NCI-H2196 treated with DMSO at 0.1 percent for 48 hours (cell line): ENCODE measurements at regions not wholly inside any gene's neighbourhood (a gene's known extent, or its start where the extent isn't known, plus 50 kb on each side); places are given as distances from the start of the nearest gene placed in this dataset.

ENCODE experiments used
- DNase-seq: peaks from one replicate; lab custom pipeline; 2025; ENCODE audit not compliant: unreplicated experiment; lab: John Stamatoyannopoulos, UW

DNA sequence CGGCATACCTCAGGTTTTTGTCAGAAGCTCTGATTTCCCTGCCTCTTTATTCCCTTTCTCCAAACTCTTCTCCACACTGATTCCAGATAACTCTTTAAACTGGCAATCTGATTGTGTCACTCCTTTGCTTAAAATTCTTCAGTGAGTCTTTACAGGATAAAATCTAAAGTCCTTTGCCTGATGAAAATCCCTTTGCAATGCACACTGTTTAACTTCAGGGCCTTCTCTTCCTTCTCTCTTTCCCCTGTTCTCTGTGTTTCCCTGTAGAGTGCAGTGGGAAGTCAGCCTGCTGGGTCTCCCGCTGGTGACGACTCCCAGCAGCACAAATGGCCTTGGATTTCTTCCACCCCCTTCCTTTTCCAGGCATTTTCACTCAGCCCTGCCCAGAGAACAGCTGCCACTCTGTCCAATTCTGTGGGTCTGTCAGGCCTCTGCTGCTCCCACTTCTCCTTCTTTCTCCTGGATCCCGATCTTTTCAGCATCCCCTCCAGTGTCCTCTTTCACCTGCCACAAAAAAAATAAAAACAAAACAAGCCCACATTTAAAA, 189.9 kb upstream of the NWD2 start:
- DNase-seq: no peak

DNA sequence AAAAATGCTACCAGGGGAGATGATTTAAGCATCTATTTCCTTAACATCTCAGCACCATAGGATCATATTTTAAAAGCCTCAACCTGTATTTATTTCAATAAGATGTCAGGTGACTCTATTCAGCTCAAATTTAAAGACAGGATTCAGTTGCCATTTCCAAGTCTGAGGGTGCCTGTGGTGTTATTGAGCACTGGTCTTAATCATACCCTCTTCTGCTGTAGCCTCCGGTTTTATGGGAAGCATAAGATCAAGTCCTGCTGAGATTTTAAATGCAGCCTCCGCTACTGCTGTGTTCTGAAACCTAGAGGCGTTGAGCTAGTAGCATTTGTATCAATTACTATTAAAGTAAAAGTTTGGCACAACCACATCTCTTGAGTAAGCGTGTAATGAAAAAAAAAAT, 185.7 kb upstream of the NWD2 start:
- DNase-seq: no peak

DNA sequence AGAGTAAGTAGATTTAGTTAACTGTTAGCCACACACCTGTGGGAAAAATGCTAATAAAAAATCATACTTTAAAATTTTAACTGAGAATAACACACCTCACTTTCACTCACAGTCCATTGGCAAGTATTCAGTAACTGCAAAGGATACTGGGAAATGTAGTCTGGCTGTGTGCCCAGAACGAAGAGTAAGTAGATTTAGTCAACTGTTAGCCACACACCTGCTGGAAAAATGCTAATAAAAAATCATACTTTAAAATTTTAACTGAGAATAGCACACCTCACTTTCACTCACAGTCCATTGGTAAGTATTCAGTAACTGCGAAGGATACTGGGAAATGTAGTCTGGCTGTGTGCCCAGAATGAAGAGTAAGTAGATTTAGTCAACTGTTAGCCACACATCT, 178.4 kb upstream of the NWD2 start:
- peak; percentile 5 for DNase-seq

DNA sequence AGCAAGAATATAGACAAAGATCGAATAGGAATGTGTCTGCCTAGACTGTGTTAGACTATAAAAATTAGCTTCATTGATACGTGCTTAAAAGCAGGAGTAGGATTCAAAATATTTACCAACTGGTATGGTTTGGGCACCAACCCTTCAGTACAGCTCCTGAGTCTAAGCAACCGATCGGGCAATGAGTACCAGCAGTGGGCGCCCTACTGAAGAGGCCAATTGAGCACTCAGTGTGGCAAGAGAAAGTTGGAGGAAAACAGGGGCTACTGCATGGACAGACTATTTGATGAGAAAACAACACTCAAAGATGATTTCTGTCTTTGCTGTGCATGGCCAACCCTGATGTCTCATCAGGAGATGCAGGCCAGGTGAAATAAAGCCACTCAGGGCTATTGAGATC, 176.0 kb upstream of the NWD2 start:
- DNase-seq: no peak

DNA sequence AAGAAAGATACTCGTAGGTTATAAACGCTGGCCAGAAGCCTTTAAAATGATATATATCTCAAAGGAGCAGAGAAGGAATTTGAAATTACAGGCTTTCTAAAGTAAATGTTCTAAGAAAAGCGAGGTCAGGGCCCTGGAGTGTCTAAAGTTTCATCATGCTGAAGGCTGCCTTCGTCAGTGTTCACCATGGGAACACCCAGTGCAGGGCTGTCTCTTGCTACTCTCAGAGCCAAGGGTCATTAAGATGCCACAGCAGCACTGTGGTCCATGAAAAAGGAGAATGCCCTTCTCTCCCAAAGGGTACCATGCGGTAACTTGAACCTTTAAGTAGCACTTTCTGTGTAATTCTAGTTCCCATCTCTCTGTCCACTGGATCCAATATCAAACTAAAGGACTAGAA, 174.5 kb upstream of the NWD2 start:
- no peak for DNase-seq

DNA sequence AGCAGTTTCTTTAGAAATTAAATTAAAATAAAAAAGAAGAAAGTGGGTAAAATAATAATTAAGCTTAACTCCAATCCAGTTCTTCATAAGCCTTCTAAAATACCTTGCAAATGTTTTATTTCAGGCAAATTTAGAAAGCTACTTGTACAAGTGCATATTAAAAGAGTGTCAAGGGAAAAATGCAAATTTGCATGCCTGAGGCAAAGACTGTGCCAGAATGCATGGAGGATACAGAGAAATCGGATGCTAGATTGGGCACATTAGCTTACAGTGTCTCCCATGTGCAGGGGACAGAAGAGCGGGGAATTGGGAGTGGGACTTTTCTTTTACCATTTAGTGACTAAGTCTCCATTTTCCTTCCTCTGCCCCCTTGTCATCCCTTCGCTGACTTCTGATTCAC, 173.0 kb upstream of the NWD2 start:
- no peak for DNase-seq

DNA sequence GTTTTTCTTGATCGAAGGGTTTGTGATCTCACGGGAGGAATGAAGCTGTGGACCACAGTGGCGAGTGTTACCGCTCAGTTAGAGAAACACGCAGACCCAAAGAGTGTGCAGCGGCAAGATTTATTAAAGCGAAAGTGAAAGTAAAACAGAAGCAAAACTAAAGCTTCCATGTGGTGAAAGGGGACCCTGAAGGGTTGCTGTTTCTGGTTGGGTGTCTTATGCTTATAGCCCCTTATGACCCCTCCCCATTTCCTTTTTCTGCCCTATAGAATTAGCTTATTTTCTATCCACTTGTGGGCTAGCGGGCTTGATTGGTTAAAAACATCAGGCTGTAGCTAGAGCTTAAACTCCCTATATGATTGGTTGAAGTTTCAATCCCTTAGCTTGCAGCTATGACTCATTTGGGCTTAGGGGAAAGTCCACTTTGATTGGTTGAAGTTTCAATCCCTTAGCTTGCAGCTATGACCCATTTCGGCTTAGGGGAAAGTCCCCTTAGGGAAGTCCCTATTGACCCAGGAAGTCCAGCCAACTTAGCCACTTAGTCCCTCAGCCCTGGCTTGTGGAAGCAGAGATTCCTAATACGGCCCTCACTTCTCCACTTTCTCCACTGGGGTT, 171.2 kb upstream of the NWD2 start:
- DNase-seq: no peak

DNA sequence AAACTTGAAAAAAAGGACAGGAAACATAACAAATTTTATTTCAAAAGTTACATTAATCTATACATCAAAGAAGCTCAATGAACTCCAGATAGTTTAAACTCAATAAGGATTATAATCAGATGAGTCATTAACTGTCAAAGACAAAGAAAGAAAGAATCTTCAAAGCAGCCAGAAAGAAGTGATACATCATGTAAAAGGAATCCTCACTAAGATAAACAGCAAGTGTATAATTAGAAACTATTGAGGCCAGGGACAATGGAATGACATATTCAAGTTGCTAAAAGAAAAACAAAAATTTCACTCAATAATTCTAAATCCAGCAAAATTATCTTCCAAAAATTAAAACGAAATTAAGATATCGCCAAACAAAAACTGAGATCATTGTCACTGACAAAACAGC, 161.6 kb upstream of the NWD2 start:
- DNase-seq: no peak

DNA sequence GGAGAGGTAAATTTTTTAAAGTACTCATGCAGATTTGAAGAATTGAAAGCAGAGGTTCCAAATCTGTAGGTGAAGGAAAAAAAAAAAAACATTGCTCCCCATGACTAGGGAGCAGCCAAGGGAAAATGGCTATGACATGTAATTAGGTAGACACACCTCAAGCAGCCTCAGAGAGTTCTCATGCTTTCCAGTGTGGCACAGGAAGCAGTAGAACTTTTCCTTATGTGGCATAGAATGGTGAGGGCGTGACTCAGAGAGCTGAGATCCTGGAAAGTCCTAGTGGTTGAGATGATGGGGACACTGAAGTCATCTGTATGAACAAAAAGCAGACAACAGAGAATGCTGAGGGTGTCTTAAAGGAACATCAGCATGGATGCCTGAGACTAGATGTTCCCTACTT, 148.6 kb upstream of the NWD2 start:
- DNase-seq: no peak

DNA sequence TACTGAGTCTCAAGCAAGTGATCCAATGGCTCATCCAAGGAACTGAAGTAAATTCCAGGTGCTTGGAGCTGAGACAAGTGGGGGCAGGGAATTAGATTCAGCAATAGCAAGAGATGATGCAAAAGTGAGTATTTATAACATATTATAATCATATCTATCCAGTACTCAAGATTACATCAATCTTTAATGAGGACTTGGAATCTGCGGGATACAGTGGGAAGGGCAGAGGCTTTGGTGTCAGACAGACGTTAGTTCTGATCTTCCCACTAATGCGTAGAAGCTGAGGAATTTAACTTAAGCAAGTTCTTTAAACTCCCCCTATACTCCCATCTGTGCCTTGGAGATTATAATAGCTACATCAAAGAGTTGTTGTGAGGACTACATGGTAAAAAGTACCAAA, 143.4 kb upstream of the NWD2 start:
- no peak for DNase-seq

DNA sequence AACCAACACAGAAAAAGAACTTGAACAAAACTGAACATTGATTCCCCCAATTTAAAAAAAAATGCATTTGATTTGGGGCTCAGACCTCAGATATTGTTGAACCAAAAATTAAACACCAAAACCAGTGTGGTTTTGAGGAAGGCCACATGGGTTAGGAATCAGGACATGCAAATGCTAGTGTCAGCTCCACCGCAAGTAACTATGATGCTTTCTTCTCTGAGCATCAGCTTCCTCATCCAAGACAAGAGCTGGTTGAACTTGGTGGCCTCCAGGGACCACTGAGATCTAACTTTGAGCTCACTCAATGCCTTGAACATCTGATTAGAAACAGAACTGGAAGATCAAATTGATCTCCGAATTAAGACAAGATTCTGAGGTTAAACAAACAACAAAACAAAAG, 142.9 kb upstream of the NWD2 start:
- DNase-seq: no peak

DNA sequence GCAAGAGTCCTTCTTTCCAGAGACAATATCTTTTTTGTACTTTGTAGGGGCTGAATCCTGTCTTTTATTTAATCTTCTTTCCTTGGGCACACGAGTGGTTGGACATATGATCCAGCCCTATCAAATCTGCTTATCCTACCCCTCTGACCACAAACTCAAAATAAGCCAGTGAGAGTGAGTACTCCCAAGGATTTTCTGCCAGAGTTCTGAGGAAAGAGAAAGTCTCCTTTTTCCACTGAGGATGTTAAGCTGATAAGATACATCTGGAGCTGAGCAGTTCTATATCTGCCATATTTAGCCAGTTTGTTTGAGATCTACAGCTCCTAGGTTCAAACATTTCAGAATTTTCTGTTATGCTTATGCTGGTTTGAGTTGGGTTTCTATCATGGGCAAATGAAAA, 134.8 kb upstream of the NWD2 start:
- DNase-seq: no peak

DNA sequence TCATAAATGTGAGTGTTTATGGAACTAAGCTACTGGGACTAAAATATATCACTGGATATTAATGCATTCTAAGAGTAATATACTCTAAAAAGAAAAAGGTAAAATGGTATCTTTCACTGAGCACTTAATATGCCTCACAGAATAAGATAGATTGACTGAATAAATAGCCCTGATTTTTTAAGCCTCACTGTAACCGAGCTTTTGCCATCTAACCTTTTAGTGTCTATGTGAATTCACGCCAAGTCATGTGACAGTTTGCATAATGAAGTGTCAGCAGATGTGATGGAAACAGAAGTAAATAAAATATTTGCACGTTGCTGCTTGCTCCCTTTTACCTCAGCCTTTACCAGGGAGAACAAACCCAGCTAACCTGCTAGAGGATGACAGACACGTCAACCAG, 119.7 kb upstream of the NWD2 start:
- DNase-seq: no peak

DNA sequence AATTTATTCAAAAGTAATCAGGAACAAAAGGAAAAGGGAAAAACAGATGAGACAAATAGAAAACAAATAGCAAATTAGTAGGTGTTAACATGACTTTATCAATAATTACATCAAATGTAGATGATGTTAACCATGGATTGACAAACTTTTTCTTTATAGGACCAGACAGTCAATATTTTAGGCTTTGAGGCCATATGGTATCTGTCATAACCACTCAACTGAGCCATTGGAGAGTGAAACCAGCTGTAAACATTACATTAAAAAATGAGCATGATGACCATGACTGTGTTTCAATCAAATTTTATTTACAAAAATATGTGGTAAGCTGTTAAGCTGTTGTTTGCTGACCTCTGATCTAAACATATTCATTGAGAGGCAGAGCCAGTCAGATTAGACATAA, 118.5 kb upstream of the NWD2 start:
- no peak for DNase-seq

DNA sequence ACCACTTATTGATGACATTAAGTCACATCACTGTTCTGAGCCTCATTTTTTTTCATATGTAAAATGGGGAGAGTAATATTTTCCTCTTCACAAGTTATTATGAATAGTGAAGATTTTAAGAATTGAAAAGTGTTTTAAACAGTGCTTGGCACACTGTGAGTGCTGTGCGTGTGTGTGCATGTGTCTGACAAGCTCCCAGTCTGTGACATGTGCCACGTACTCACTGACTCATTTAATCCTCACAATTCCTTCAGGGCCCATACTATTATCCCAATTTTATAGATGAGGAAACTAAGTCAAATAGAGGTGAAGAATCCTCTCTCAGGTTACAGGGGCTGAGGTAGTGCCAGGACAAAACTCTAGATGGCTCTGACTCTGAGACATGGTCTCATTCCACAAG, 114.1 kb upstream of the NWD2 start:
- no peak for DNase-seq

DNA sequence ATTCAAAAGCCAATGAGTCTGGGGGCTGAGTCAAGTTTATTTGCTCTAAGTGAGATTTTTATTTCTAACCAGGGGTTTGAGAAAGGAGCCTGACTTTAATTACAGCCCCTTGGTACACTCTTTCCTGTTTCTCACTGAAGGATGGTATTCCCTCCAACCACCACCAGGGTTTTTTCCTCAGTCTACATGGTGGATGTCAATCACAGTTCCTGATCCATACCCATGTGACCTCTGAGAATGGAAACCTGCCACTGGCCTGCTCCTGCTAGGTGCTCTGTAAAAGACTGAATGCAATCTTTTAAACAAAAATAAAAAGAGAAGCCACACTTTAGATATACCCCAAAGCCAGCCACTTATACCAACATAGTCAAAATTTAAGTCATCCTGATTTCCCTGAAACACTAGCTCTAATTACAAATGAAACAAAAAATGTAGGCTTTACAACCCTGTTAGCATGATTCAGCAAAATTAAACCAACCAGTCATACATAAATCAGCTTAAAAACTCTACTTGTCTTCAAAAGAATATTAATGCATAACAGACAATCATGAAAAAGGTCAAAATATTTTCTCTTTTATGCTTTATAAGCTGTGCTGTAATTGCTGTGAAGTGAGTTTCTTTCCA, 112.1 kb upstream of the NWD2 start:
- no peak for DNase-seq

DNA sequence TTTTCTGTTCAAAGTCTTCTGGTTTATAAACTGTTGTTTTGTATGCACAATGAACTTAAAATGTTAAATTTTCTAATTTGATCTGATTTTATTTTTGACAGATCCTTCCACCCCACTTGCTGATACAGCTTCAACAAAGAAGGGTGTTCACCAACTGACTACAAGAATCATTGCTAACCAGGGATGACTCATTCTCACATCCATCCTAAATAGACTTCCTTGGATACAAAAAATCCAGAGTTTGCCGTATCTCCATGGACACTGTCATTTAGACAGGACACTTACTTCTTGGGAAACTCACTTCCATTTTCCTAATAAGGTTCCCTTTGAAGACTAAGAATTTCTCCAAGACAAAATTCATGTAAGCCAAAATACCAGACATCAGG, 111.6 kb upstream of the NWD2 start:
- no peak for DNase-seq

DNA sequence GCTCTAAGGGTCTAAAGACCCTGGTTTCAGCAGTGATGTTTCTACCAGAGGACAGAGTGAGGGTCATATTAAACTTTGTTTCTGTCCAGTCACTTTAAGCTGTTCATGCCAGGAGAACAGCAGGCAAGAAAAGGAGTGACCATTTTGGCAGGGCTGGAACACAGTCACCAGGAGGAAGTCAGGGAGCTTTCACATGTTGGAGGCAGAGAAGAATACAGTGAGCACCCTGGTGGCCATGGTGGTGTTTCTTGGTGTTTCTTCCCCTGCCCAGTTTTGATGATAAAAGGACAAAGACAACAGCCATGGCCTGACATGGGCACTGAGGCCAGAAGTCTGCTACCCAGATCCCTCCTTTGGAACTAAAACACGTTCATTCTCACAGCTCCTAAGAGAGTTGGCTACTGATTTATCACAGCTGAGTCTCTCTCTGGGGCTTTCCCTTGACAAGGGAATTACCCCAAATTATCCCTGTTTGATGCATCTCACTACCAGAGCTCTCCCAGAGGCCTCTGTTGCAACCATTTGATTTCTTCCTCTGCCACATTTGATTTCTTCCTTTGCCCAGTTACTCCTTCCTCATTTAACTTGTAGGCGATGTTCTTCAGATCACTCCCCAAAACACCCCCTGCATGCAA, 106.4 kb upstream of the NWD2 start:
- DNase-seq: no peak

DNA sequence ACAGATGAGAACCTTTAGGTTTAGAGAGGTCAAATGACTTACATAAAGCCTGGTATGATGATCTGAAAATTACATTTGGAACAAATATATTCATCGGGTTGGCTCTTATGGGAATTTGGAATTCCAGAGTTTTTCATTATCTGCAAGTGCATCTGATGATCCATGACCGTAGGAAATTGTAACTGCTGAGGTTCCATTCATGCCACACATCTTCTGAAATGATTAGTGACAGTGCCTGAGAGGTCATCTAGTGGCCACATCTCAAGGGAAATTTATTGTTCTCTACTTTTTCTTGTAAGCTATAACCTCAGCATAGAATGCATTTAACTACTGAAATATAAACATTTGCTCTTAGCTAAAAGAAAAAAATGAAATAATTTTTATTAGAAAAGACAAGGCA, 105.8 kb upstream of the NWD2 start:
- DNase-seq: no peak

DNA sequence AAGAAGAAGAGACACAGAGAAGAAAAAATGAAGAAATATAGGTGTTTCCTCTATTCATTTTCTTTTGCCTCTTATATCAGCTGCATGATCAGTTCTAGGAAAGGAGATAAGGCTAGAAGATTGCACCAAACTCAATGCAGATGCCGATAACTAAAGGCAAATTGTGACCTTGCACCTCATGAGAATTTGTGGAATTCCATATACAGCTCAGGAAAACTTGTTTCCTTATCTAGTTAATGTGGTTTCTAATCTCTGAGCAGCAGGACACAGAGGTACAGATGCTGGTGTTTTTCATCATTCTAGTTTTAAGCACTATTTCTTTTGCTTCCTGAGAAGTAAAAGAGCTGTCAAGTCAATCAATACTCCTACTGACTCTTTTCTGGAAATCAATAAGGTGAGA, 104.6 kb upstream of the NWD2 start:
- no peak for DNase-seq

DNA sequence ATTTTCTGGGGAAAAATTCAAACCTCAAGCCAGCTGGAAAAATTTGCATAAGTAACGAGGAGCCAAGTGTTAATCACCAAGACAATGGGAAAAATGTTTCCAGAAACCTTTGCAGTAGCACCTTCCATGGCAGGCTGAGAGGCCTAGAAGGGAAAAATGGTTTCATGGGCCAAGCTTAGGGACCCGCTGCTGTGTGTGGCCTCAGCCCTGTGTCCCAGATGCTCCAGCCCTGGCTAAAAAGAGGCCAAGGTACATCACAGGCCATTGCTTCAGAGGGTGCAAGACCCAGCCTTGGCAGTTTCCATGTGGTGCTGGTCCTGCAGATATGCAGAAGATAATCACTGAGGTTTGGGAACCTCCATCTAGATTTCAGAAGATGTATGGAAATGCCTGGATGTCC, 98.3 kb upstream of the NWD2 start:
- DNase-seq: no peak

DNA sequence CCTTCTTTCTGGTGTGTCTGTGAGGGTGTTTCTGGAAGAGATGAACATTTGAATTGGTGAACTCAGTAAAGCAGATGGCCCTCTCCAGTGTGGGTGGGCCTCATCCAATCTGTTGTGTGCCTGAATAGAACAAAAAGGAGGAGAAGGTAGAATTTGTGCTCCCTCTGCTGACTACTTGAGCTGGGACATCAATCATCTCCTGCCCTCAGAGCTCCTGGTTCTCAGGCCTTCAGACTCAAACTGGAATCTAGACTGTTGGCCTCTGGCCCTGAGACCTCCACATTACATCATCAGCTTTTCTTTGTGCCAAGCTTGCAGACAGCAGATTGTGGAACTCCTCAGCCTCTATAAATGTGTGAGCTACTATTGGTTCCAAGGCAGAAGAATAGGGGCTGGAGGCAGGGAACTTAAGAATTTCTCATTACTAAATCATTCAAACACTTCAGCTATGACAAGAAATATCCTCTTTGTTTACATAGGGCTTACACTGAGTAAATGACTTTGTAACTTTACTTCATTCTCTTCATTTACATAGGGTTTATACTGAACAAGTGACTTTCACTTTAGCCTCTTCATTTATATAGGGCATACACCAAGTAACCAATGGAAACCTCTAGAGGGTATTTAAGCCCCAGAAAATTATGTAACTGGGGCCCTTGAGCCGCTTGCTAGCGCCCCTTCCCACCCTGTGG, 86.9 kb upstream of the NWD2 start:
- DNase-seq: no peak
